HepG2 (cell line): ENCODE measurements at regions not wholly inside any gene's neighbourhood (a gene's known extent, or its start where the extent isn't known, plus 50 kb on each side); places are given as distances from the start of the nearest gene placed in this dataset.

Experiments
- ATAC-seq: fragments of 200-7000 bp; cut with Tn5 transposase; 3 replicates; pipeline ENCODE4 v1.9.1; 2020; ENCODE audit warnings: mild to moderate bottlenecking, moderate library complexity
- BruUV-seq: library from RNA; stranded (reverse); fragments of 400-500 nt; replicated peaks from 2 replicates; lab custom pipeline; 2021; lab: Mats Ljungman, UMichigan
- CTCF ChIA-PET: fragments of 300-600 bp; formaldehyde crosslinking; extraction: SDS; loops from one replicate; lab custom pipeline; 2021; ENCODE audit warnings: low total read pairs, inconsistent platforms, low intra/inter-chr PET ratio; lab: Yijun Ruan, JAX
- POLR2A ChIA-PET: fragments of 350-600 bp; sonication (Branson Sonifier 250); formaldehyde crosslinking; loops from one replicate; lab custom pipeline; 2020; ENCODE audit warnings: antibody characterized with exemption, inconsistent platforms; lab: Yijun Ruan, JAX
- DNase-seq: peaks from one replicate; pipeline ENCODE4 v3.0.0-alpha.2; 2015; ENCODE audit warnings: low spot score
- FAIRE-seq: peaks from 3 replicates; lab custom pipeline; 2011; peaks lifted over from hg19 to GRCh38; lab: Jason Lieb, UNC
- H2AFZ ChIP-seq: one replicate; pipeline ENCODE4 v1.6.1; 2011; ENCODE audit warnings: low read length, inconsistent platforms
- H3K27ac ChIP-seq: fragments of 300-600 bp; 3 replicates; pipeline ENCODE4 v1.8.0; 2011; ENCODE audit warnings: mixed run types, mild to moderate bottlenecking, mixed read lengths, low read length, inconsistent platforms; ENCODE audit not compliant: insufficient read depth; ENCODE audit errors: extremely low read length
- H3K27me3 ChIP-seq, 2 experiments: fragments of 200-600 bp in 1 of 2; 2 replicates in 1 of 2; 3 replicates in 1 of 2; pipeline versions ENCODE4 v1.6.0 to v1.8.0; 2011; ENCODE audit warnings: low read length in 2 of 2, mild to moderate bottlenecking in 2 of 2, moderate library complexity in 2 of 2, inconsistent platforms in 1 of 2; ENCODE audit not compliant: insufficient read depth in 2 of 2, control insufficient read depth in 1 of 2
- H3K36me3 ChIP-seq, 2 experiments: fragments of 200-600 bp in 1 of 2; replicated peaks in 1 of 2; 2 replicates in 1 of 2; 3 replicates in 1 of 2; pipeline versions ENCODE4 v1.5.1 to v1.8.0; 2011; ENCODE audit warnings: low read length in 2 of 2, inconsistent platforms in 1 of 2; ENCODE audit not compliant: insufficient read depth in 2 of 2, control insufficient read depth in 1 of 2
- H3K4me1 ChIP-seq: 2 replicates; pipeline ENCODE4 v1.5.1; 2012; ENCODE audit warnings: low read length, inconsistent platforms; ENCODE audit not compliant: insufficient read depth
- H3K4me2 ChIP-seq: 2 replicates; pipeline ENCODE4 v1.6.0; 2011; ENCODE audit warnings: low read depth, low read length, inconsistent platforms
- H3K4me3 ChIP-seq, 3 experiments: fragments of 200-600 bp in 1 of 3; sonication (generic), shearing (Covaris generic) in 1 of 3; replicated peaks in 1 of 3; 2 replicates each; pipeline ENCODE4 v1.5.1; 2011 to 2016; ENCODE audit warnings: low read length in 3 of 3, inconsistent platforms in 2 of 3, low read depth in 2 of 3, mild to moderate bottlenecking in 2 of 3, control low read depth in 1 of 3, mixed read lengths in 1 of 3; ENCODE audit not compliant: insufficient read depth in 1 of 3
- H3K79me2 ChIP-seq: one replicate; pipeline ENCODE4 v1.6.1; 2011; ENCODE audit warnings: low read length, inconsistent platforms; ENCODE audit not compliant: insufficient read depth
- H3K9ac ChIP-seq: 2 replicates; pipeline ENCODE4 v1.6.0; 2011; ENCODE audit warnings: mild to moderate bottlenecking, low read depth, low read length, inconsistent platforms; ENCODE audit not compliant: insufficient read depth
- H3K9me3 ChIP-seq: 2 replicates; pipeline ENCODE4 v1.5.1; 2012; ENCODE audit warnings: mild to moderate bottlenecking, low read length
- H4K20me1 ChIP-seq: 2 replicates; pipeline ENCODE4 v1.6.0; 2011; ENCODE audit warnings: inconsistent platforms, mild to moderate bottlenecking, low read length, moderate library complexity; ENCODE audit not compliant: insufficient read depth
- MIER2 ChIP-seq: IDR thresholded peaks from 2 replicates; pipeline ENCODE4 v1.6.1; 2016; ENCODE audit warnings: missing biosample characterization, missing genetic modification reagents
- NRL ChIP-seq: sonication (generic); formaldehyde crosslinking; IDR thresholded peaks from 2 replicates; pipeline ENCODE4 v1.5.0; 2020; ENCODE audit warnings: missing genetic modification reagents, mild to moderate bottlenecking, moderate library complexity, borderline replicate concordance
- SOX5 ChIP-seq: IDR thresholded peaks from 2 replicates; pipeline ENCODE4 v1.6.1; 2016; ENCODE audit warnings: borderline replicate concordance
- ZEB1 ChIP-seq: IDR thresholded peaks from 2 replicates; pipeline ENCODE4 v1.6.1; 2012; ENCODE audit warnings: mild to moderate bottlenecking, low read depth, inconsistent platforms; ENCODE audit not compliant: insufficient replicate concordance
- ZNF3 ChIP-seq: IDR thresholded peaks from 2 replicates; pipeline ENCODE4 v1.7.0; 2017; ENCODE audit warnings: inconsistent platforms
- WGBS: methylation state at CpG from one replicate; pipeline ENCODE4 v1.1.6; 2017; ENCODE audit warnings: low lambda C conversion rate; 5-methylcytosine and 5-hydroxymethylcytosine counted together
- in situ Hi-C: cut with HindIII; loops from 2 replicates; pipeline ENCODE4 v1.10.0; 2017; ENCODE audit warnings: low pct_unique_long_range_greater_than_20kb; ENCODE audit not compliant: extremely low pct_ligation_motif_present
- intact Hi-C: fragments of 100-400 bp; cut with micrococcal nuclease; formaldehyde crosslinking; loops from one replicate; pipeline ENCODE4 v1.10.0; 2022; ENCODE audit not compliant: unreplicated experiment
- TF ChIP-seq, protein P1 (sequence below): sonication (generic); formaldehyde crosslinking; IDR thresholded peaks from 2 replicates; pipeline ENCODE4 v1.4.0; 2020; ENCODE audit warnings: mild to moderate bottlenecking, missing genetic modification reagents, borderline replicate concordance
- TF ChIP-seq, protein P2 (sequence below): sonication (generic); formaldehyde crosslinking; IDR thresholded peaks from 2 replicates; pipeline ENCODE4 v1.4.0; 2020; ENCODE audit warnings: missing genetic modification reagents

DNA sequence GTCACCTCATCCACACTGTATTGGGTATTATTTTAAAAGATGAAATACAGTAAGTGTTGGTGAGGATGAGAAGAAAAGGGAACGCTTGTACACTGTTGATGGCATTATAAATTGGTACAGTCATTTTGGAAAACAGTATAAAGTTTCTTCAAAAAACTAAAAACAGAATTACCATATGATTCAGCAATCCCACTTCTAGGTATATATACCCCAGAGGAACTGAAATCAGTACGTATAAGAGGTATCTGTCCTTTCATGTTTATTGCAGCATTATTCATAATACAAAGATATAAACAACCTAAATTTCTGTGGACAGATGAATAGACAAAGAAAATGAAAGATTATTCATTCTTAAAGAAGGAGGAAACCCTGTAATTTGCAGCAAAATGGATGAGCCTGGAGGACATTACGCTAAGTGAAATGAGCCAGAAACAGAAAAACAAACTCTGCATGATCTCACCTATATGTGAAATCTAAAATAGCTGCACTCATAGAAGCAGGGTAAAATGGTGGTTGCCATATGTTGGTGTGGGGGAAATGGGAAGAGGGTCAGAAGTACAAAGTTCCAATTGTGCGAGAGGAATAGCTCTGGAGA, 191.6 kb downstream of the TRIM36 start:
- H3K79me2 ChIP-seq = no peaks in the 10 kb centered on the region
- TF ChIP-seq MIER2 (CRISPR knock-in tag) = no peak
- no peak for TF ChIP-seq ZNF3
- TF ChIP-seq, protein P1, sequence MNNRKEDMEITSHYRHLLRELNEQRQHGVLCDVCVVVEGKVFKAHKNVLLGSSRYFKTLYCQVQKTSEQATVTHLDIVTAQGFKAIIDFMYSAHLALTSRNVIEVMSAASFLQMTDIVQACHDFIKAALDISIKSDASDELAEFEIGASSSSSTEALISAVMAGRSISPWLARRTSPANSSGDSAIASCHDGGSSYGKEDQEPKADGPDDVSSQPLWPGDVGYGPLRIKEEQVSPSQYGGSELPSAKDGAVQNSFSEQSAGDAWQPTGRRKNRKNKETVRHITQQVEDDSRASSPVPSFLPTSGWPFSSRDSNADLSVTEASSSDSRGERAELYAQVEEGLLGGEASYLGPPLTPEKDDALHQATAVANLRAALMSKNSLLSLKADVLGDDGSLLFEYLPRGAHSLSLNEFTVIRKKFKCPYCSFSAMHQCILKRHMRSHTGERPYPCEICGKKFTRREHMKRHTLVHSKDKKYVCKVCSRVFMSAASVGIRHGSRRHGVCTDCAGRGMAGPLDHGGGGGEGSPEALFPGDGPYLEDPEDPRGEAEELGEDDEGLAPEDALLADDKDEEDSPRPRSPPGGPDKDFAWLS (CRISPR knock-in tag) = no peak
- TF ChIP-seq, protein P2, sequence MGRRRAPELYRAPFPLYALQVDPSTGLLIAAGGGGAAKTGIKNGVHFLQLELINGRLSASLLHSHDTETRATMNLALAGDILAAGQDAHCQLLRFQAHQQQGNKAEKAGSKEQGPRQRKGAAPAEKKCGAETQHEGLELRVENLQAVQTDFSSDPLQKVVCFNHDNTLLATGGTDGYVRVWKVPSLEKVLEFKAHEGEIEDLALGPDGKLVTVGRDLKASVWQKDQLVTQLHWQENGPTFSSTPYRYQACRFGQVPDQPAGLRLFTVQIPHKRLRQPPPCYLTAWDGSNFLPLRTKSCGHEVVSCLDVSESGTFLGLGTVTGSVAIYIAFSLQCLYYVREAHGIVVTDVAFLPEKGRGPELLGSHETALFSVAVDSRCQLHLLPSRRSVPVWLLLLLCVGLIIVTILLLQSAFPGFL (CRISPR knock-in tag) = no peak
- TF ChIP-seq SOX5 (CRISPR knock-in tag) = no peak
- TF ChIP-seq ZEB1 = no peak
- TF ChIP-seq NRL (CRISPR knock-in tag) = no peak
- 16% methylated on average over 4 of the region's 4 CpGs for WGBS
- no peak overlapping the region for H3K4me3 ChIP-seq
- POLR2A ChIA-PET = no interaction called here
- DNase-seq (no peak), FAIRE-seq (no peak), ATAC-seq (no peak)
- H3K36me3 ChIP-seq = no peaks in the 10 kb centered on the region
- no peaks in the 10 kb centered on the region for H4K20me1 ChIP-seq
- H3K27me3 ChIP-seq = no peaks in the 10 kb centered on the region; a peak in 1 of 5 replicates
- in situ Hi-C loops = no loop called here
- no TSS peak for BruUV-seq
- H3K9ac ChIP-seq = no peak overlapping the region
- H3K9me3 ChIP-seq = no peaks in the 10 kb centered on the region
- CTCF ChIA-PET = no interaction called here
- no peak overlapping the region for H3K27ac ChIP-seq
- no peak overlapping the region for H3K4me2 ChIP-seq
- no peak overlapping the region for H2AFZ ChIP-seq
- no peaks in the 10 kb centered on the region for H3K4me1 ChIP-seq
- intact Hi-C loops = no loop called here
